ENCODE measurements at regions not wholly inside any gene's neighbourhood (a gene's known extent, or its start where the extent isn't known, plus 50 kb on each side); places are given as distances from the start of the nearest gene placed in this dataset.

- TF ChIP-seq, protein P1, sequence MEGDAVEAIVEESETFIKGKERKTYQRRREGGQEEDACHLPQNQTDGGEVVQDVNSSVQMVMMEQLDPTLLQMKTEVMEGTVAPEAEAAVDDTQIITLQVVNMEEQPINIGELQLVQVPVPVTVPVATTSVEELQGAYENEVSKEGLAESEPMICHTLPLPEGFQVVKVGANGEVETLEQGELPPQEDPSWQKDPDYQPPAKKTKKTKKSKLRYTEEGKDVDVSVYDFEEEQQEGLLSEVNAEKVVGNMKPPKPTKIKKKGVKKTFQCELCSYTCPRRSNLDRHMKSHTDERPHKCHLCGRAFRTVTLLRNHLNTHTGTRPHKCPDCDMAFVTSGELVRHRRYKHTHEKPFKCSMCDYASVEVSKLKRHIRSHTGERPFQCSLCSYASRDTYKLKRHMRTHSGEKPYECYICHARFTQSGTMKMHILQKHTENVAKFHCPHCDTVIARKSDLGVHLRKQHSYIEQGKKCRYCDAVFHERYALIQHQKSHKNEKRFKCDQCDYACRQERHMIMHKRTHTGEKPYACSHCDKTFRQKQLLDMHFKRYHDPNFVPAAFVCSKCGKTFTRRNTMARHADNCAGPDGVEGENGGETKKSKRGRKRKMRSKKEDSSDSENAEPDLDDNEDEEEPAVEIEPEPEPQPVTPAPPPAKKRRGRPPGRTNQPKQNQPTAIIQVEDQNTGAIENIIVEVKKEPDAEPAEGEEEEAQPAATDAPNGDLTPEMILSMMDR (IDR thresholded peaks at IDR 0.05; ENCODE audit: poor library complexity) = no peak
- TF ChIP-seq EZH2phosphoT487 (IDR thresholded peaks at IDR 0.05; ENCODE audit: low read depth, severe bottlenecking, unreplicated experiment) = no peak
- TF ChIP-seq EZH2 (IDR thresholded peaks at IDR 0.05; ENCODE audit: borderline replicate concordance) = no peak
Observed at GRCh38 chr3:163563485-163563884, 1514.8 kb downstream of the SI start.

All from hepatocyte (in vitro differentiated cells).